ENCODE measurements at regions not wholly inside any gene's neighbourhood (a gene's known extent, or its start where the extent isn't known, plus 50 kb on each side); places are given as distances from the start of the nearest gene placed in this dataset.
"Not testable (repeated sequence)": the region's sequence is repeated elsewhere in the genome, so short reads cannot be mapped to it uniquely, and the experiment has no call there.

- POLR2A ChIA-PET (ENCODE audit: low non-redundant PET): no interaction called here
- H3K27ac ChIP-seq: no peak overlapping the region
- no peak for TF ChIP-seq CTCF (conservative IDR thresholded peaks at IDR 0.05; ENCODE audit: low read depth)
- CTCF ChIA-PET: interaction anchor here (0.6 kb wide), 1 partner anchor 10 kb away, joined by 8 read pairs; no protein-coding TSS in a partner anchor
- no peak for DNase-seq (ENCODE audit: low spot score)
Observed at GRCh38 chr13:66237411-66238062, 992.6 kb downstream of the PCDH9 start.

- no peak for TF ChIP-seq CTCF (conservative IDR thresholded peaks at IDR 0.05; ENCODE audit: low read depth)
- no peak overlapping the region for H3K27ac ChIP-seq
- CTCF ChIA-PET: no interaction called here
- DNase-seq (ENCODE audit: low spot score): no peak
- POLR2A ChIA-PET (ENCODE audit: low non-redundant PET): no interaction called here
Observed at GRCh38 chr13:66234159-66234558, 996.0 kb downstream of the PCDH9 start.

GRCh38 chr13:66231958-66232357 lies 998.2 kb downstream of the PCDH9 start:
- DNase-seq (ENCODE audit: low spot score); POLR2A ChIA-PET (ENCODE audit: low non-redundant PET); H3K27ac ChIP-seq; CTCF ChIA-PET: not testable (repeated sequence)

GRCh38 chr13:66225072-66225471 lies 1005.1 kb downstream of the PCDH9 start:
- CTCF ChIA-PET: no interaction called here
- TF ChIP-seq CTCF (conservative IDR thresholded peaks at IDR 0.05; ENCODE audit: low read depth): no peak
- no peak overlapping the region for H3K27ac ChIP-seq
- POLR2A ChIA-PET (ENCODE audit: low non-redundant PET): no interaction called here
- DNase-seq (ENCODE audit: low spot score): no peak

GRCh38 chr13:66224663-66225062 lies 1005.5 kb downstream of the PCDH9 start:
- CTCF ChIA-PET: no interaction called here
- no peak for TF ChIP-seq CTCF (conservative IDR thresholded peaks at IDR 0.05; ENCODE audit: low read depth)
- DNase-seq (ENCODE audit: low spot score): no peak
- no peak overlapping the region for H3K27ac ChIP-seq
- POLR2A ChIA-PET (ENCODE audit: low non-redundant PET): no interaction called here

- POLR2A ChIA-PET (ENCODE audit: low non-redundant PET): no interaction called here
- DNase-seq (ENCODE audit: low spot score): no peak
Observed at GRCh38 chr13:66222926-66223325, 1007.2 kb downstream of the PCDH9 start.

More at GRCh38 chr13:66222926-66223325, 1007.2 kb downstream of the PCDH9 start:
- H3K27ac ChIP-seq: no peak overlapping the region
- CTCF ChIA-PET: interaction anchor here (0.7 kb wide), 1 partner anchor 1023 kb away, joined by 3 read pairs; no protein-coding TSS in a partner anchor
- TF ChIP-seq CTCF (conservative IDR thresholded peaks at IDR 0.05; ENCODE audit: low read depth): no peak
